Sigmoid colon (tissue), 6 donors: ENCODE measurements at regions not wholly inside any gene's neighbourhood (a gene's known extent, or its start where the extent isn't known, plus 50 kb on each side); places are given as distances from the start of the nearest gene placed in this dataset.
"Not testable (repeated sequence)": the region's sequence is repeated elsewhere in the genome, so short reads cannot be mapped to it uniquely, and the experiment has no call there.

Source experiments
- DNase-seq: peaks from one replicate; pipeline ENCODE4 v3.0.0-alpha.2; 2019
- H3K27ac ChIP-seq, 4 donors: fragments of 200-600 bp; sonication (generic); one replicate each; pipeline ENCODE4 v1.5.1; 2016 to 2019; ENCODE audit warnings: mild to moderate bottlenecking in 1 of 4
- H3K27me3 ChIP-seq, 3 donors: fragments of 200-600 bp; sonication (generic); one replicate each; pipeline ENCODE4 v1.5.1; 2019; ENCODE audit warnings: mild to moderate bottlenecking in 1 of 3
- H3K36me3 ChIP-seq, 4 donors: fragments of 200-600 bp; sonication (generic); one replicate each; pipeline ENCODE4 v1.5.1; 2016 to 2019
- H3K4me1 ChIP-seq, 4 donors: fragments of 200-600 bp; sonication (generic); one replicate each; pipeline ENCODE4 v1.5.1; 2017 to 2019
- H3K4me3 ChIP-seq, 4 donors: fragments of 200-600 bp; sonication (generic); one replicate each; pipeline ENCODE4 v1.5.1; 2017 to 2019; ENCODE audit warnings: mild to moderate bottlenecking in 2 of 4, moderate library complexity in 1 of 4
- H3K9me3 ChIP-seq, 4 donors: fragments of 200-600 bp in 3 of 4; sonication (generic) in 3 of 4; one replicate each; pipeline versions ENCODE4 v1.5.1 to v1.6.1; 2013 to 2019
- CTCF ChIP-seq, 4 experiments: fragments of 450-650 bp in 3 of 4; fragments of 200-600 bp in 1 of 4; IDR thresholded peaks; one replicate each; pipeline ENCODE4 v1.5.1; 2016 to 2019; ENCODE audit warnings: antibody characterized with exemption in 4 of 4, mild to moderate bottlenecking in 3 of 4, moderate library complexity in 2 of 4
- EP300 ChIP-seq, 4 donors: sonication (generic); formaldehyde crosslinking; IDR thresholded peaks; one replicate each; pipeline ENCODE4 v1.6.1; 2017; ENCODE audit warnings: antibody characterized with exemption in 4 of 4
- POLR2A ChIP-seq, 2 donors: fragments of 450-650 bp; IDR thresholded peaks; one replicate each; pipeline ENCODE4 v1.6.1; 2016; ENCODE audit warnings: antibody characterized with exemption in 2 of 2, mild to moderate bottlenecking in 2 of 2, moderate library complexity in 2 of 2
- POLR2AphosphoS5 ChIP-seq, 4 donors: sonication (generic); formaldehyde crosslinking; IDR thresholded peaks; one replicate each; pipeline ENCODE4 v1.6.1; 2017; ENCODE audit warnings: antibody characterized with exemption in 4 of 4
- WGBS, 2 donors: extraction: QIAGEN DNeasy Blood & Tissue Kit; methylation state at CpG; one replicate each; pipeline ENCODE4 v1.1.7; 2013; 5-methylcytosine and 5-hydroxymethylcytosine counted together
- intact Hi-C: fragments of 100-400 bp; cut with DNase I; formaldehyde crosslinking; loops from one replicate; pipeline ENCODE4 v1.15.1; 2023
- donor health status: healthy with polysubstance abuse.
- donor health status: healthy.

DNA sequence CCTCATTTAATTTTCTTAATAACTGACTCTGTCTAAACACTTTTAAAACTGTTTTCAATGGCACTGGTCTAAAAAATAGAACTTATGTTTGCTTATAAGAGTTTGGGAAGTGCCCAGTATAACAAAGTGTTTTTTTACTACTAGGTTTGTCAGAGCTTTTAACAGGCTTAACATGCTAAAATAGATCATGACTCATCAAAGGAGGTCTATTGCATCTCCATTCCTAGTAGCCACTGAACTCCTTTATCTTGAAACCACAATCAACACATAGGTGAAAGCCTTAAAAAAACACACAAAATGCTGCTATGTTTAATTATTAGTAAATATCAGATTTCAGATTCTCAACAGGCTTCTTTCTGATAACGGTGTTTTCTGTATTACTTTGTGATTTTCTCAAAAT is 196.4 kb upstream of the KIF2B start:
- Histone ChIP-seq H3K27ac (no peak overlapping the region), H3K9me3 (no peaks in the 10 kb centered on the region), H3K36me3 (no peaks in the 10 kb centered on the region), H3K4me3 (no peak overlapping the region), H3K4me1 (no peaks in the 10 kb centered on the region), H3K27me3 (no peaks in the 10 kb centered on the region)
- no peak for TF ChIP-seq CTCF (IDR thresholded peaks at IDR 0.05)
- TF ChIP-seq POLR2A (IDR thresholded peaks at IDR 0.05) = no peak
- TF ChIP-seq POLR2AphosphoS5 (IDR thresholded peaks at IDR 0.05) = no peak
- TF ChIP-seq EP300 (IDR thresholded peaks at IDR 0.05) = no peak
- DNase-seq = no peak
- 62 to 74% methylated on average over 1 of the region's 1 CpG for WGBS, 2 donors
- intact Hi-C loops = no loop called here

DNA sequence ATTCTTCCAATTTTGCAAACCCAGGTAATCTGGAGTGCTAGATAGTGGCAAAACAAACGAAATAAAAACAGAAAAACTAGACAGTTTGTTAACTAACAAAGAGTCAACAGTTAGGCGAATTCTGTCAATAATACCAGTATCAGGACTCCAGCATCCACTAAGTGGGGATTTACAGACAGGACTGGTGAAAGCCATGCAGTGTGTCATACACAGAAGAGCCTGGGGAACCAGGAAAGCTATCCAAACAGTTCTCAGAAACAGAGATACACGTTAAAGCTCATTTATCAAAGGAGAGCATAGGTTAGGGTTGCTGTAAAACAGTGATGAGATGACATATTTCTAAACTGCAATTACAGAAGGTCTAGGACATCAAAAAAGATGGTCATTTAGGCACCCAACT is 203.7 kb upstream of the KIF2B start:
- DNase-seq = no peak
- 34 to 53% methylated on average over 3 of the region's 3 CpGs for WGBS, 2 donors
- no peak overlapping the region for H3K4me3 ChIP-seq
- intact Hi-C loops = no loop called here
- no peak overlapping the region for H3K27ac ChIP-seq
- TF ChIP-seq POLR2A (IDR thresholded peaks at IDR 0.05) (no peak), CTCF (IDR thresholded peaks at IDR 0.05) (no peak), POLR2AphosphoS5 (IDR thresholded peaks at IDR 0.05) (no peak), EP300 (IDR thresholded peaks at IDR 0.05) (no peak)
- H3K9me3 ChIP-seq = no peaks in the 10 kb centered on the region
- H3K27me3 ChIP-seq = no peaks in the 10 kb centered on the region
- no peaks in the 10 kb centered on the region for H3K4me1 ChIP-seq
- H3K36me3 ChIP-seq = no peaks in the 10 kb centered on the region

DNA sequence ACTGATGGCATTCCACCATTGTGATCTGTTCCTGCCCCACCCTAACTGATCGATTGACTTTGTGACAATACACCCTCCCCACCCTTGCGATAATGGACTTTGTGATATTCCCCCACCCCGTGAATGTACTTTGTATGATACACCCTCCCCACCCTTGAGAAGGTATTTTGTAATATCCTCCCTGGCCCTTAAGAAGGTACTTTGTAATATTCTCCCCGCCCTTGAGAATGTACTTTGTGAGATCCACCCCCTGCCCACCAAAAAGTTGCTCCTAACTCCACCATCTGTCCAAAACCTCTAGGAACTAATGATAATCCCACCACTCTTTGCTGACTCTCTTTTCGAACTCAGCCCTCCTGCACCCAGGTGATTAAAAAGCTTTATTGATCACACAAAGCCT is 214.5 kb upstream of the KIF2B start:
- H3K36me3 ChIP-seq, H3K9me3 ChIP-seq, DNase-seq, H3K4me1 ChIP-seq, H3K4me3 ChIP-seq, H3K27ac ChIP-seq, intact Hi-C loops, H3K27me3 ChIP-seq: not testable (repeated sequence)
- 87 to 89% methylated on average over 5 of the region's 5 CpGs for WGBS, 2 donors

GRCh38 chr17:53607475-53607874 is 215.3 kb upstream of the KIF2B start:
- no peaks in the 10 kb centered on the region for H3K9me3 ChIP-seq
- H3K27ac ChIP-seq = no peak overlapping the region
- no peaks in the 10 kb centered on the region for H3K36me3 ChIP-seq
- DNase-seq = no peak
- TF ChIP-seq CTCF (IDR thresholded peaks at IDR 0.05) (no peak), POLR2A (IDR thresholded peaks at IDR 0.05) (no peak), EP300 (IDR thresholded peaks at IDR 0.05) (no peak), POLR2AphosphoS5 (IDR thresholded peaks at IDR 0.05) (no peak)
- no peak overlapping the region for H3K4me3 ChIP-seq
- no peaks in the 10 kb centered on the region for H3K27me3 ChIP-seq
- H3K4me1 ChIP-seq = peaks cover 0 to 5% (median 2%) of the 10 kb centered on the region in 4 donors
- intact Hi-C loops = no loop called here
- WGBS, 2 donors = 12 to 23% methylated on average over 1 of the region's 1 CpG

DNA sequence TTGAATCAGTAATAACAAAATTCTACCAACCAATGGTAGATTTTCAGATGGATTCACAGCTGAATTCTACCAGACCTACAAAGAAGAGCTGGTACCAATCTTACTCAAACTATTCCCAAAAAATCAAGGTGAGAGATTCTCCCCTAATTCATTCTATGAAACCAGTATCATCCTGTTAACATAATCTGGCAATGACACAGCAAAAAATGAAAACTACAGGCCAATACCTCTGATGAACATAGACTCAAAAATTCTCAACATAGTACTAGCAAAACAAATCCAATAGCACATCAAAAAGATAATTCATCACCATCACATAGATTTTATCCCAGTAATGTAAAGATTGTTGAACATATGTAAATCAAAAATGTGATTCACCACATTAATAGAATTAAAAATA is 234.4 kb upstream of the KIF2B start:
- no peak for DNase-seq
- no peak overlapping the region for H3K27ac ChIP-seq
- H3K9me3 ChIP-seq = no peaks in the 10 kb centered on the region
- H3K4me3 ChIP-seq = no peak overlapping the region
- TF ChIP-seq POLR2A (IDR thresholded peaks at IDR 0.05) (no peak), EP300 (IDR thresholded peaks at IDR 0.05) (no peak), CTCF (IDR thresholded peaks at IDR 0.05) (no peak), POLR2AphosphoS5 (IDR thresholded peaks at IDR 0.05) (no peak)
- H3K27me3 ChIP-seq = no peaks in the 10 kb centered on the region
- intact Hi-C loops = no loop called here
- no peaks in the 10 kb centered on the region for H3K4me1 ChIP-seq
- no peaks in the 10 kb centered on the region for H3K36me3 ChIP-seq
